ENCODE measurements at regions not wholly inside any gene's neighbourhood (a gene's known extent, or its start where the extent isn't known, plus 50 kb on each side); places are given as distances from the start of the nearest gene placed in this dataset.
"Not testable (repeated sequence)": the region's sequence is repeated elsewhere in the genome, so short reads cannot be mapped to it uniquely, and the experiment has no call there.

DNA sequence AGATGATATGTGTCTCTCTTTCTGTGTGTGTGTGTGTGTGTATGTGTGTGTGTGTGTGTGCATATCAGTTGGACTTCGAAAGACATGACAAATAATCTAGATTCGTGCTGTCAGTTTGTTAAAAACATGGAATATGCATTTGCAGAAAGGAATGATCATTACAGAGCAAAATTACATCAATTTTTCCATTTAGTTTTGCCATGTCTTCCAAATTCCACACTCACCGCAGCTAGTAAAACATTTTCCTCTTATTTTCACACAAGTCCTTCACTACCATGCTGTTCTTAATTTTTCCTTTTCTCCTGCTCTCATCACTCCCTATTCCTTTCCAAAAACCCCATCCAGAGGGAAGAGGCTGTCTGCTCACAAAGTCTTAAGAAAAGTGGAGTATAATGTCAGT lies 1191.4 kb upstream of the SLC39A10 start:
- FAIRE-seq (no peak), DNase-seq (ENCODE audit: low read depth) (no peak)
- Histone ChIP-seq H3K4me3 (ENCODE audit: insufficient read depth, low read depth, low read length) (no peak overlapping the region), H3K36me3 (ENCODE audit: insufficient read depth, low read length) (no peaks in the 10 kb centered on the region), H3K27me3 (ENCODE audit: insufficient read depth, low read length) (no peaks in the 10 kb centered on the region), H4K20me1 (ENCODE audit: insufficient read depth, low read length) (no peaks in the 10 kb centered on the region), H3K4me1 (ENCODE audit: insufficient read depth, low read length) (no peaks in the 10 kb centered on the region), H3K4me2 (ENCODE audit: low read length) (no peak overlapping the region), H2AFZ (ENCODE audit: low read depth, low read length) (no peak overlapping the region), H3K27ac (ENCODE audit: low read depth, low read length) (no peak overlapping the region), H3K9ac (ENCODE audit: low read length) (no peak overlapping the region), H3K79me2 (ENCODE audit: insufficient read depth, low read length) (no peaks in the 10 kb centered on the region), H3K9me3 (ENCODE audit: insufficient read depth, low read depth, low read length) (no peaks in the 10 kb centered on the region)
- Mint-ChIP-seq H3K9me3 (ENCODE audit: unreplicated experiment) (peaks cover 3% of the 10 kb centered on the region), H3K36me3 (ENCODE audit: low read depth, unreplicated experiment) (no peaks in the 10 kb centered on the region), H3K27me3 (ENCODE audit: low read depth, unreplicated experiment) (no peaks in the 10 kb centered on the region), H3K27ac (ENCODE audit: unreplicated experiment) (no peak overlapping the region), H3K4me3 (ENCODE audit: unreplicated experiment) (no peak overlapping the region), H3K4me1 (ENCODE audit: low read depth, unreplicated experiment) (no peaks in the 10 kb centered on the region)
- TF ChIP-seq, protein P1, sequence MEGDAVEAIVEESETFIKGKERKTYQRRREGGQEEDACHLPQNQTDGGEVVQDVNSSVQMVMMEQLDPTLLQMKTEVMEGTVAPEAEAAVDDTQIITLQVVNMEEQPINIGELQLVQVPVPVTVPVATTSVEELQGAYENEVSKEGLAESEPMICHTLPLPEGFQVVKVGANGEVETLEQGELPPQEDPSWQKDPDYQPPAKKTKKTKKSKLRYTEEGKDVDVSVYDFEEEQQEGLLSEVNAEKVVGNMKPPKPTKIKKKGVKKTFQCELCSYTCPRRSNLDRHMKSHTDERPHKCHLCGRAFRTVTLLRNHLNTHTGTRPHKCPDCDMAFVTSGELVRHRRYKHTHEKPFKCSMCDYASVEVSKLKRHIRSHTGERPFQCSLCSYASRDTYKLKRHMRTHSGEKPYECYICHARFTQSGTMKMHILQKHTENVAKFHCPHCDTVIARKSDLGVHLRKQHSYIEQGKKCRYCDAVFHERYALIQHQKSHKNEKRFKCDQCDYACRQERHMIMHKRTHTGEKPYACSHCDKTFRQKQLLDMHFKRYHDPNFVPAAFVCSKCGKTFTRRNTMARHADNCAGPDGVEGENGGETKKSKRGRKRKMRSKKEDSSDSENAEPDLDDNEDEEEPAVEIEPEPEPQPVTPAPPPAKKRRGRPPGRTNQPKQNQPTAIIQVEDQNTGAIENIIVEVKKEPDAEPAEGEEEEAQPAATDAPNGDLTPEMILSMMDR (IDR thresholded peaks at IDR 0.05; ENCODE audit: insufficient read depth, low read depth, low read length): no peak
- no peak for TF ChIP-seq EZH2 (IDR thresholded peaks at IDR 0.05; ENCODE audit: insufficient read depth, low read length)

DNA sequence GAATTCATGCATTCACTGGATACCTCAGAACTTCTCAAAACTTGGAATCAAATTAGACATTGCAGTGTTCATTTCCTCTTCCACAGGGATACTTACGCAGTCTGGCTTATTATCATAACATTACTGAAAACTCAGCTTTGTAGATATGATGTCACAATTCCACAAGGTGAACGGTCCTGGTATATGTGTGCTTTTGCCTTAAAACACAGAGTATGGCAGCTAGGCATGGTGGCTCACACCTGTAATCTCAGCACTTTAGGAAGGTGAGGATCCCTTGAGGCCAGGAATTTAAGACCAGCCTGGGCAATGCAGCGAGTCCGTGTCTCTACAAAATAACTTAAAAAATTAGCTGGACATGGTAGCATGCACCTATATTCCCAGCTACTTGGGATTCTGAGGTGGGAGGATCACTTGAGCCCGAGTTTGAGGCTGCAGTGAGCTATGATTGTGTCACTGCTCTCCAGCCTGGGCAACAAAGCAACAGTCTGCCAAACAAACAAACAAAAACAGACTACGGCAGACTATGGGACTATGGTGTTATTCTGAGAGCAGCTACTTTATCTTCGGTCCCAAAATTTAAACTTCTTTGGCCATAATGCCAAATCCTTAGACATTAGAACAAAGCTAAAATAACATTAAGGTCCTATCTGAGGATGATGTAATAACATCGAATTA lies 1191.9 kb upstream of the SLC39A10 start:
- Histone ChIP-seq H3K4me2 (ENCODE audit: low read length) (no peak overlapping the region), H4K20me1 (ENCODE audit: insufficient read depth, low read length) (no peaks in the 10 kb centered on the region), H3K36me3 (ENCODE audit: insufficient read depth, low read length) (no peaks in the 10 kb centered on the region), H3K27me3 (ENCODE audit: insufficient read depth, low read length) (no peaks in the 10 kb centered on the region), H3K9me3 (ENCODE audit: insufficient read depth, low read depth, low read length) (no peaks in the 10 kb centered on the region), H3K9ac (ENCODE audit: low read length) (no peak overlapping the region), H3K4me3 (ENCODE audit: insufficient read depth, low read depth, low read length) (no peak overlapping the region), H3K79me2 (ENCODE audit: insufficient read depth, low read length) (no peaks in the 10 kb centered on the region), H3K27ac (ENCODE audit: low read depth, low read length) (no peak overlapping the region), H2AFZ (ENCODE audit: low read depth, low read length) (no peak overlapping the region), H3K4me1 (ENCODE audit: insufficient read depth, low read length) (no peaks in the 10 kb centered on the region)
- H3K4me3 Mint-ChIP-seq (ENCODE audit: unreplicated experiment): no peak overlapping the region
- H3K4me1 Mint-ChIP-seq (ENCODE audit: low read depth, unreplicated experiment): no peaks in the 10 kb centered on the region
- H3K36me3 Mint-ChIP-seq (ENCODE audit: low read depth, unreplicated experiment): no peaks in the 10 kb centered on the region
- FAIRE-seq (no peak), DNase-seq (ENCODE audit: low read depth) (no peak)
- TF ChIP-seq, protein P1 (IDR thresholded peaks at IDR 0.05; ENCODE audit: insufficient read depth, low read depth, low read length): no peak
- no peak for TF ChIP-seq EZH2 (IDR thresholded peaks at IDR 0.05; ENCODE audit: insufficient read depth, low read length)
- H3K9me3 Mint-ChIP-seq (ENCODE audit: unreplicated experiment): peaks cover 3% of the 10 kb centered on the region
- no peaks in the 10 kb centered on the region for H3K27me3 Mint-ChIP-seq (ENCODE audit: low read depth, unreplicated experiment)
- H3K27ac Mint-ChIP-seq (ENCODE audit: unreplicated experiment): no peak overlapping the region

DNA sequence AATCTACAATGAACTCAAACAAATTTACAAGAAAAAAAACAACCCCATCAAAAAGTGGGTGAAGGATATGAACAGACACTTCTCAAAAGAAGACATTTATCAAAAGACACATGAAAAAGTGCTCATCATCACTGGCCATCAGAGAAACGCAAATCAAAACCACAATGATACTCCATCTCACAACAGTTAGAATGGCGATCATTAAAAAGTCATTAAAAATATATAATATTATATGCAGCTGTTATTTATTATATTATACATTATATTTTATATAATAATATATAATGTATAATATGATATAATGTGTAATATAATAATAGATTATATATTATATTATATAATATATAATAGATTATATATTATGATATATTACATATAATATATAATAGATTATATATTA lies 1194.1 kb upstream of the SLC39A10 start:
- not testable (repeated sequence) for H3K4me3 ChIP-seq (ENCODE audit: insufficient read depth, low read depth, low read length); DNase-seq (ENCODE audit: low read depth); H3K9me3 Mint-ChIP-seq (ENCODE audit: unreplicated experiment); H3K27me3 ChIP-seq (ENCODE audit: insufficient read depth, low read length); H3K36me3 Mint-ChIP-seq (ENCODE audit: low read depth, unreplicated experiment); H3K79me2 ChIP-seq (ENCODE audit: insufficient read depth, low read length); H4K20me1 ChIP-seq (ENCODE audit: insufficient read depth, low read length); FAIRE-seq; H3K9ac ChIP-seq (ENCODE audit: low read length); H3K4me3 Mint-ChIP-seq (ENCODE audit: unreplicated experiment); H3K27ac ChIP-seq (ENCODE audit: low read depth, low read length); H2AFZ ChIP-seq (ENCODE audit: low read depth, low read length); H3K4me1 ChIP-seq (ENCODE audit: insufficient read depth, low read length); H3K27me3 Mint-ChIP-seq (ENCODE audit: low read depth, unreplicated experiment); H3K9me3 ChIP-seq (ENCODE audit: insufficient read depth, low read depth, low read length); H3K4me2 ChIP-seq (ENCODE audit: low read length); H3K4me1 Mint-ChIP-seq (ENCODE audit: low read depth, unreplicated experiment); H3K36me3 ChIP-seq (ENCODE audit: insufficient read depth, low read length); H3K27ac Mint-ChIP-seq (ENCODE audit: unreplicated experiment)
